Upper lobe of left lung (tissue), 4 donors: ENCODE measurements at regions not wholly inside any gene's neighbourhood (a gene's known extent, or its start where the extent isn't known, plus 50 kb on each side); places are given as distances from the start of the nearest gene placed in this dataset.

Experiments
- EP300 ChIP-seq, 4 donors: sonication (generic); formaldehyde crosslinking; IDR thresholded peaks; one replicate each; pipeline ENCODE4 v1.5.1; 2017; ENCODE audit warnings: antibody characterized with exemption in 4 of 4, control low read depth in 2 of 4
- POLR2A ChIP-seq, 4 donors: fragments of 450-650 bp; IDR thresholded peaks; one replicate each; pipeline ENCODE4 v1.5.1; 2016 to 2017; ENCODE audit warnings: antibody characterized with exemption in 4 of 4, mild to moderate bottlenecking in 2 of 4
- TF ChIP-seq, protein P1 (sequence below), 6 experiments: fragments of 450-650 bp in 4 of 6; fragments of 200-600 bp in 2 of 6; sonication (generic) in 2 of 6; IDR thresholded peaks; one replicate each; pipeline ENCODE4 v1.5.1; 2016 to 2019; ENCODE audit warnings: antibody characterized with exemption in 6 of 6

DNA sequence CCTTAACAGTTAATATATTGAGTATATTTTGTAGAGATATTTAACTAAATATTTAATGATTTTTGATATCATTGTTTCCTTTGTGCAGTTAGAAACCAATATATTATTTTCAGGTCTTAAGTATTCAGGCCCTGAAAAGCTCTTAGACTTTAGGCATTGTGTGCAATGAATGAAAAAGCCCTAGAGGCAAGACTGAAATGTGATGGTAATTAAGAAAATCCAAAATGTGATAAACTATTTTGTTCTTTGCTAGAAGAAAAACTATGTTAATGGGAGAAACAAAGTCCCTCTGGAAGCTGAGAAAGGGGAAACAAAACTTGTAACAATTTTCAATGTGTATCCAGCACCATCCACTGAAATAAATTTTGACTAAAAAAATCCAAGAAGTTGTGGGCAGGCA lies 54.6 kb upstream of the SSR3 start:
- TF ChIP-seq, protein P1, sequence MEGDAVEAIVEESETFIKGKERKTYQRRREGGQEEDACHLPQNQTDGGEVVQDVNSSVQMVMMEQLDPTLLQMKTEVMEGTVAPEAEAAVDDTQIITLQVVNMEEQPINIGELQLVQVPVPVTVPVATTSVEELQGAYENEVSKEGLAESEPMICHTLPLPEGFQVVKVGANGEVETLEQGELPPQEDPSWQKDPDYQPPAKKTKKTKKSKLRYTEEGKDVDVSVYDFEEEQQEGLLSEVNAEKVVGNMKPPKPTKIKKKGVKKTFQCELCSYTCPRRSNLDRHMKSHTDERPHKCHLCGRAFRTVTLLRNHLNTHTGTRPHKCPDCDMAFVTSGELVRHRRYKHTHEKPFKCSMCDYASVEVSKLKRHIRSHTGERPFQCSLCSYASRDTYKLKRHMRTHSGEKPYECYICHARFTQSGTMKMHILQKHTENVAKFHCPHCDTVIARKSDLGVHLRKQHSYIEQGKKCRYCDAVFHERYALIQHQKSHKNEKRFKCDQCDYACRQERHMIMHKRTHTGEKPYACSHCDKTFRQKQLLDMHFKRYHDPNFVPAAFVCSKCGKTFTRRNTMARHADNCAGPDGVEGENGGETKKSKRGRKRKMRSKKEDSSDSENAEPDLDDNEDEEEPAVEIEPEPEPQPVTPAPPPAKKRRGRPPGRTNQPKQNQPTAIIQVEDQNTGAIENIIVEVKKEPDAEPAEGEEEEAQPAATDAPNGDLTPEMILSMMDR (IDR thresholded peaks at IDR 0.05): no peak
- TF ChIP-seq EP300 (IDR thresholded peaks at IDR 0.05): no peak
- no peak for TF ChIP-seq POLR2A (IDR thresholded peaks at IDR 0.05)
